ENCODE measurements at regions not wholly inside any gene's neighbourhood (a gene's known extent, or its start where the extent isn't known, plus 50 kb on each side); places are given as distances from the start of the nearest gene placed in this dataset.

DNA sequence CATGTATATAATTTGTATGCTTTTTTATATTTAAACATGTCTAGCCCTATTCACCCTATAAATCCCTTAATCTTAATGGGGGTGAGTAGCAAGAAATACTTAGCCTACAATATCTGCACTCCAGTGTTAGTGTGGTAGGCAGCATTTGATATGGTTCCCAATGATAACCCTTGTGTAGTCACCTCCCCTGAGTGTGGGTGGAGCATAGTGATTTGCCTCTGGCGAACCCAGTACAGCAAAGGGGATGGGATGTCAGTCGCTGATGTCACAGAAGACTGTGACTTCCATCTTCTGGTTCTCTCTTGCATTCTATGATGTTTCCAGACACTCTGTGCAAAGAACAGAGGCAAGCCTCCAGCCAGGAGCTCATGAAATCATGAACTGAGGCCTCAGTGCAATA lies 211.2 kb downstream of the CRPPA start:
- TF ChIP-seq, protein P1, sequence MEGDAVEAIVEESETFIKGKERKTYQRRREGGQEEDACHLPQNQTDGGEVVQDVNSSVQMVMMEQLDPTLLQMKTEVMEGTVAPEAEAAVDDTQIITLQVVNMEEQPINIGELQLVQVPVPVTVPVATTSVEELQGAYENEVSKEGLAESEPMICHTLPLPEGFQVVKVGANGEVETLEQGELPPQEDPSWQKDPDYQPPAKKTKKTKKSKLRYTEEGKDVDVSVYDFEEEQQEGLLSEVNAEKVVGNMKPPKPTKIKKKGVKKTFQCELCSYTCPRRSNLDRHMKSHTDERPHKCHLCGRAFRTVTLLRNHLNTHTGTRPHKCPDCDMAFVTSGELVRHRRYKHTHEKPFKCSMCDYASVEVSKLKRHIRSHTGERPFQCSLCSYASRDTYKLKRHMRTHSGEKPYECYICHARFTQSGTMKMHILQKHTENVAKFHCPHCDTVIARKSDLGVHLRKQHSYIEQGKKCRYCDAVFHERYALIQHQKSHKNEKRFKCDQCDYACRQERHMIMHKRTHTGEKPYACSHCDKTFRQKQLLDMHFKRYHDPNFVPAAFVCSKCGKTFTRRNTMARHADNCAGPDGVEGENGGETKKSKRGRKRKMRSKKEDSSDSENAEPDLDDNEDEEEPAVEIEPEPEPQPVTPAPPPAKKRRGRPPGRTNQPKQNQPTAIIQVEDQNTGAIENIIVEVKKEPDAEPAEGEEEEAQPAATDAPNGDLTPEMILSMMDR (IDR thresholded peaks at IDR 0.05): no peak
- TF ChIP-seq EP300 (IDR thresholded peaks at IDR 0.05): no peak
- no peak for TF ChIP-seq POLR2AphosphoS5 (IDR thresholded peaks at IDR 0.05)
